GM12891 (cell line): ENCODE measurements at regions not wholly inside any gene's neighbourhood (a gene's known extent, or its start where the extent isn't known, plus 50 kb on each side); places are given as distances from the start of the nearest gene placed in this dataset.

Experiments used
- PAX5 ChIP-seq: IDR thresholded peaks from 2 replicates; pipeline ENCODE4 v1.6.1; 2011; ENCODE audit warnings: low read length, moderate library complexity, mild to moderate bottlenecking; ENCODE audit not compliant: insufficient read depth, severe bottlenecking
- POLR2A ChIP-seq: IDR thresholded peaks from 2 replicates; pipeline ENCODE4 v1.6.1; 2011; ENCODE audit warnings: low read depth, low read length, control low read depth
- POLR2AphosphoS5 ChIP-seq: IDR thresholded peaks from 2 replicates; pipeline ENCODE4 v1.6.1; 2011; ENCODE audit warnings: low read depth, low read length, control low read depth
- POU2F2 ChIP-seq: IDR thresholded peaks from 2 replicates; pipeline ENCODE4 v1.6.1; 2011; ENCODE audit warnings: low read depth, mild to moderate bottlenecking, control low read depth, low read length, moderate library complexity
- TAF1 ChIP-seq: IDR thresholded peaks from 2 replicates; pipeline ENCODE4 v1.6.1; 2011; ENCODE audit warnings: low read depth, low read length, control low read depth

DNA sequence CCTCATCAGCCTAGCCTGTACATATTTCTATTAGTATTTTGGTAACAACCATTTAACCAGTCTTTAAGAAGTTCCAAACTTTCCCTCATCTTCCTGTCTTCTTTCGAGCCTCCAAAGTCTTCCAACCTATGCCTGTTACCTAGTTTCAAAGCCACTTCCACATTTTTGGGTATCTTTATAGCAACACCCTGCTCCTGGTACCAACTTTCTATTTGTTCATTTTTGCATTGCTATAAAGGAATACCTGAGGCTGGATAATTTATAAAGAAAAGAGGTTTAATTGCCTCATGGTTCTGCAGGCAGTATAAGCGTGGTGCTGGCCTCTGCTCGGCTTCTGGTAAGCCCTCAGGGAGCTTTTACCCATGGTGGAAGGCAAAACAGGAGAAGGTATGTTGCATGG lies 578.8 kb upstream of the AUTS2 start:
- TF ChIP-seq POLR2A (no peak), POLR2AphosphoS5 (no peak), PAX5 (no peak), POU2F2 (no peak), TAF1 (no peak)
